ENCODE measurements at regions not wholly inside any gene's neighbourhood (a gene's known extent, or its start where the extent isn't known, plus 50 kb on each side); places are given as distances from the start of the nearest gene placed in this dataset.

DNA sequence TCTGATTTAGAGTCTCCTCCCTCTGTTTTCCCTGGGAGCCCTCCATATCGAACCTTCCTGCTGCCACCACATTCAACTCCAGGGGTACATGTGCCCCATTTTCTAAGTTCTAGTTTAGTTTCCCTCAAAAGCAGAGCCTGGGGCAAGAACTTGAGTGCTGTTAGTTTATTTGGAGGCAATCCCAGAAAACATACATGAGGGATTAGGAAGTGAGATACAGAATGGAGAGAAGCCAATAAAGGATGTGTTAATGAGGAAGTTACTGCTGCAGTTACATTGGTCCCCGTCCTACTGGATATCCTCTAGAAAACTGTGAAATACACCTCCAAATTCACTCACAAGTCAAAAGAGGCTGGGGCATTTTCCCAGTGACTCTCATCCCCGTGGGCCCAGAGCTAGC is 159.4 kb upstream of the SMARCA2 start:
- no peak for DNase-seq
- ATAC-seq (replicated peaks in 1 of 4) = no peak
- Mint-ChIP-seq H3K27ac (no peak overlapping the region), H3K27me3 (peaks cover 8 to 12% of the 10 kb centered on the region in 2 donors), H3K36me3 (no peaks in the 10 kb centered on the region), H3K4me1 (peaks cover 4 to 11% (median 5%) of the 10 kb centered on the region in 3 donors), H3K9me3 (peaks cover 3 to 5% (median 4%) of the 10 kb centered on the region in 3 donors), H3K4me3 (no peak overlapping the region)
- H3K4me1 ChIP-seq (ENCODE audit: control insufficient read depth in 1 of 2, extremely low read depth in 1 of 2, insufficient read depth in 2 of 2, low read length in 2 of 2) = no peaks in the 10 kb centered on the region
- ChIA-PET CTCF (no interaction called here), POLR2A (no interaction called here)
- WGBS (ENCODE audit: insufficient coverage) = 50% methylated on average over 1 of the region's 3 CpGs
- H3K27me3 ChIP-seq (replicated peaks in 1 of 2; ENCODE audit: control insufficient read depth in 2 of 2, extremely low read depth in 1 of 2, insufficient read depth in 2 of 2, low read length in 1 of 2) = peaks cover 0 to 5% of the 10 kb centered on the region in 2 experiments
- no peaks in the 10 kb centered on the region for H3K9me3 ChIP-seq
- H3K27ac ChIP-seq (ENCODE audit: low read length) = no peak overlapping the region
- no peak overlapping the region for H3K4me3 ChIP-seq (ENCODE audit: control insufficient read depth in 1 of 2, extremely low read depth in 1 of 2, low read length in 1 of 2)
- H3K36me3 ChIP-seq (ENCODE audit: control insufficient read depth in 2 of 2, extremely low read depth in 1 of 2, insufficient read depth in 1 of 2, low read length in 1 of 2) = no peaks in the 10 kb centered on the region

DNA sequence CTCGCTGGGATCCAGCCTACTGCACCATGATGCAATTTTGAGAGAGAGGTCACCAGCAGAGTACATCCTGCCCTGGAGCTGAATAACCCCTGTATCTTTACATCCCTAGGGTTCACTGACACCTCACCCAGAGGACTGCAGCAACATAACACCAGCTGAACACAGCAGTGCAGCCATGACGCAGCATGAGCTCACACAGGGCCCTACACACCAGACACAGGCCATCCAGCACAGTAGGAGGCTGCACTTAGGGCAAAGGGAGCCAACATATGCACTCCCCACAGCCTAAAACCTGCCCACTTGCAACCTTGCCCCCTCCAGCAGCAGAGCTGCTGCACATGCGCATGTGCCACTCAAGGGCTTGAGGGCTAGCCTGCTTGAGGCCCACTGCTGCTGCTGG is 157.3 kb upstream of the SMARCA2 start:
- H3K9me3 Mint-ChIP-seq = peaks cover 0 to 6% (median 4%) of the 10 kb centered on the region in 3 donors
- ATAC-seq (replicated peaks in 1 of 4) = no peak
- Histone ChIP-seq H3K9me3 (no peaks in the 10 kb centered on the region), H3K4me3 (ENCODE audit: control insufficient read depth in 1 of 2, extremely low read depth in 1 of 2, low read length in 1 of 2) (no peak overlapping the region), H3K4me1 (ENCODE audit: control insufficient read depth in 1 of 2, extremely low read depth in 1 of 2, insufficient read depth in 2 of 2, low read length in 2 of 2) (no peaks in the 10 kb centered on the region), H3K36me3 (ENCODE audit: control insufficient read depth in 2 of 2, extremely low read depth in 1 of 2, insufficient read depth in 1 of 2, low read length in 1 of 2) (no peaks in the 10 kb centered on the region), H3K27me3 (replicated peaks in 1 of 2; ENCODE audit: control insufficient read depth in 2 of 2, extremely low read depth in 1 of 2, insufficient read depth in 2 of 2, low read length in 1 of 2) (peaks cover 0 to 5% of the 10 kb centered on the region in 2 experiments), H3K27ac (ENCODE audit: low read length) (no peak overlapping the region)
- peaks cover 8 to 12% of the 10 kb centered on the region in 2 donors for H3K27me3 Mint-ChIP-seq
- H3K4me3 Mint-ChIP-seq = no peak overlapping the region
- peaks cover 19 to 26% (median 20%) of the 10 kb centered on the region in 3 donors for H3K4me1 Mint-ChIP-seq
- no peak for DNase-seq
- ChIA-PET CTCF (no interaction called here), POLR2A (no interaction called here)
- 86% methylated on average over 3 of the region's 3 CpGs for WGBS (ENCODE audit: insufficient coverage)
- no peak overlapping the region for H3K27ac Mint-ChIP-seq
- no peaks in the 10 kb centered on the region for H3K36me3 Mint-ChIP-seq

GRCh38 chr9:1869843-1870242 is 145.3 kb upstream of the SMARCA2 start:
- Histone ChIP-seq H3K27ac (ENCODE audit: low read length) (no peak overlapping the region), H3K4me1 (ENCODE audit: control insufficient read depth in 1 of 2, extremely low read depth in 1 of 2, insufficient read depth in 2 of 2, low read length in 2 of 2) (no peaks in the 10 kb centered on the region), H3K36me3 (ENCODE audit: control insufficient read depth in 2 of 2, extremely low read depth in 1 of 2, insufficient read depth in 1 of 2, low read length in 1 of 2) (no peaks in the 10 kb centered on the region), H3K27me3 (replicated peaks in 1 of 2; ENCODE audit: control insufficient read depth in 2 of 2, extremely low read depth in 1 of 2, insufficient read depth in 2 of 2, low read length in 1 of 2) (no peaks in the 10 kb centered on the region), H3K4me3 (ENCODE audit: control insufficient read depth in 1 of 2, extremely low read depth in 1 of 2, low read length in 1 of 2) (no peak overlapping the region), H3K9me3 (no peaks in the 10 kb centered on the region)
- Mint-ChIP-seq H3K4me3 (no peak overlapping the region), H3K36me3 (no peaks in the 10 kb centered on the region), H3K27ac (no peak overlapping the region), H3K9me3 (no peaks in the 10 kb centered on the region), H3K4me1 (peaks cover 0 to 11% (median 3%) of the 10 kb centered on the region in 3 donors), H3K27me3 (peaks cover 0 to 3% of the 10 kb centered on the region in 2 donors)
- ATAC-seq (replicated peaks in 1 of 4) = peak in 1 of 4 experiments; percentile 37
- DNase-seq = peak in 10 of 35 experiments; percentile 1 to 34 (median 7)
- no CpG with 5 or more reads among the region's 6 CpGs for WGBS (ENCODE audit: insufficient coverage)
- ChIA-PET CTCF (no interaction called here), POLR2A (no interaction called here)

DNA sequence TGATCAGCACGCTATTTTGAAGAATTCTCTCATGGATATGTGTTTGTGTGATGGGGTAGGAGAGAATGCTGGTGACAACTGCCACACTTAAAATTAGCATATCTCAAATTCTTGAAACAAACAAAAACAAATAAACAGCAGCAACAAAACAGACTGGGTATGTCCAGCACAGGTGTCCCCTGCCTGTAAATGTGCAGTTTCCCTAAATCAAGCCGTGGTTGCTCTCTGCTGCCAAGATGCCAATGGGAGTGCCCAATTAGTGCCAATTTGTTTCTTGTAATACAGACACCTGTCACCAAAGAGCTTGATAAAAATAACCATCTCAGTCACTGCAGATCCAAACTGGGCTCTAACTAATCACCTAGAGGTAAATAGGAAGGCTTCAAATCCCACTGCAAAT is 144.2 kb upstream of the SMARCA2 start:
- H3K4me3 Mint-ChIP-seq = no peak overlapping the region
- ChIA-PET CTCF (interaction anchor here in 1 of 2 donors (0.5 kb wide), 1 partner anchor 983 kb away, joined by 5 read pairs; no protein-coding TSS in a partner anchor), POLR2A (no interaction called here)
- H3K36me3 Mint-ChIP-seq = no peaks in the 10 kb centered on the region
- Histone ChIP-seq H3K9me3 (no peaks in the 10 kb centered on the region), H3K36me3 (ENCODE audit: control insufficient read depth in 2 of 2, extremely low read depth in 1 of 2, insufficient read depth in 1 of 2, low read length in 1 of 2) (no peaks in the 10 kb centered on the region), H3K4me3 (ENCODE audit: control insufficient read depth in 1 of 2, extremely low read depth in 1 of 2, low read length in 1 of 2) (no peak overlapping the region), H3K27ac (ENCODE audit: low read length) (no peak overlapping the region), H3K27me3 (replicated peaks in 1 of 2; ENCODE audit: control insufficient read depth in 2 of 2, extremely low read depth in 1 of 2, insufficient read depth in 2 of 2, low read length in 1 of 2) (no peaks in the 10 kb centered on the region), H3K4me1 (ENCODE audit: control insufficient read depth in 1 of 2, extremely low read depth in 1 of 2, insufficient read depth in 2 of 2, low read length in 2 of 2) (peaks cover 0 to 2% of the 10 kb centered on the region in 2 experiments)
- DNase-seq (no peak), ATAC-seq (replicated peaks in 1 of 4) (no peak)
- peaks cover 0 to 3% of the 10 kb centered on the region in 2 donors for H3K27me3 Mint-ChIP-seq
- no peak overlapping the region for H3K27ac Mint-ChIP-seq
- WGBS (ENCODE audit: insufficient coverage) = 75% methylated on average over 1 of the region's 2 CpGs
- peaks cover 7 to 20% (median 11%) of the 10 kb centered on the region in 3 donors for H3K4me1 Mint-ChIP-seq
- H3K9me3 Mint-ChIP-seq = no peaks in the 10 kb centered on the region

- POLR2A ChIA-PET = no interaction called here
- no peak for DNase-seq
- Mint-ChIP-seq H3K9me3 (no peaks in the 10 kb centered on the region), H3K27ac (no peak overlapping the region), H3K36me3 (no peaks in the 10 kb centered on the region), H3K4me3 (no peak overlapping the region), H3K27me3 (peaks cover 0 to 3% of the 10 kb centered on the region in 2 donors), H3K4me1 (peaks cover 7 to 28% (median 16%) of the 10 kb centered on the region in 3 donors)
- 21% methylated on average over 3 of the region's 8 CpGs for WGBS (ENCODE audit: insufficient coverage)
- ATAC-seq (replicated peaks in 1 of 4) = no peak
- Histone ChIP-seq H3K9me3 (no peaks in the 10 kb centered on the region), H3K36me3 (ENCODE audit: control insufficient read depth in 2 of 2, extremely low read depth in 1 of 2, insufficient read depth in 1 of 2, low read length in 1 of 2) (no peaks in the 10 kb centered on the region), H3K4me1 (ENCODE audit: control insufficient read depth in 1 of 2, extremely low read depth in 1 of 2, insufficient read depth in 2 of 2, low read length in 2 of 2) (peaks cover 0 to 6% of the 10 kb centered on the region in 2 experiments), H3K27me3 (replicated peaks in 1 of 2; ENCODE audit: control insufficient read depth in 2 of 2, extremely low read depth in 1 of 2, insufficient read depth in 2 of 2, low read length in 1 of 2) (no peaks in the 10 kb centered on the region), H3K4me3 (ENCODE audit: control insufficient read depth in 1 of 2, extremely low read depth in 1 of 2, low read length in 1 of 2) (no peak overlapping the region), H3K27ac (ENCODE audit: low read length) (no peak overlapping the region)
- CTCF ChIA-PET = interaction anchor here (0.6 to 1.3 kb wide), 2 partner anchors 15 to 967 kb away, joined by 3 to 4 read pairs; no protein-coding TSS in a partner anchor
Observed at GRCh38 chr9:1871626-1872419, 143.3 kb upstream of the SMARCA2 start.

GRCh38 chr9:1875251-1875851 is 139.8 kb upstream of the SMARCA2 start:
- Histone ChIP-seq H3K4me1 (ENCODE audit: control insufficient read depth in 1 of 2, extremely low read depth in 1 of 2, insufficient read depth in 2 of 2, low read length in 2 of 2) (peaks cover 0 to 6% of the 10 kb centered on the region in 2 experiments), H3K4me3 (ENCODE audit: control insufficient read depth in 1 of 2, extremely low read depth in 1 of 2, low read length in 1 of 2) (no peak overlapping the region), H3K9me3 (no peaks in the 10 kb centered on the region), H3K27me3 (replicated peaks in 1 of 2; ENCODE audit: control insufficient read depth in 2 of 2, extremely low read depth in 1 of 2, insufficient read depth in 2 of 2, low read length in 1 of 2) (no peaks in the 10 kb centered on the region), H3K27ac (ENCODE audit: low read length) (no peak overlapping the region), H3K36me3 (ENCODE audit: control insufficient read depth in 2 of 2, extremely low read depth in 1 of 2, insufficient read depth in 1 of 2, low read length in 1 of 2) (no peaks in the 10 kb centered on the region)
- Mint-ChIP-seq H3K36me3 (no peaks in the 10 kb centered on the region), H3K4me3 (no peak overlapping the region), H3K27me3 (peaks cover 3% of the 10 kb centered on the region in 2 donors), H3K9me3 (no peaks in the 10 kb centered on the region), H3K4me1 (peaks cover 7 to 29% (median 15%) of the 10 kb centered on the region in 3 donors), H3K27ac (no peak overlapping the region)
- DNase-seq (no peak), ATAC-seq (replicated peaks in 1 of 4) (no peak)
- POLR2A ChIA-PET = no interaction called here
- CTCF ChIA-PET = interaction anchor here in 1 of 2 donors (0.7 kb wide), 1 partner anchor 15 kb away, joined by 3 read pairs; no protein-coding TSS in a partner anchor
- 58% methylated on average over 6 of the region's 8 CpGs for WGBS (ENCODE audit: insufficient coverage)

All from T-cell (primary cell).